Heart left ventricle (tissue), 16 donors: ENCODE measurements at regions not wholly inside any gene's neighbourhood (a gene's known extent, or its start where the extent isn't known, plus 50 kb on each side); places are given as distances from the start of the nearest gene placed in this dataset.

Experiments used
- ATAC-seq, 4 donors: fragments of 200-7000 bp; cut with Tn5 transposase; one replicate each; pipeline ENCODE4 v1.9.1; 2020 to 2022; ENCODE audit warnings: moderate library complexity in 4 of 4, mild to moderate bottlenecking in 3 of 4, moderate number of reproducible peaks in 1 of 4
- DNase-seq, 5 donors: peaks; one replicate each; pipeline ENCODE4 v3.0.0-alpha.2; 2020
- H3K27ac ChIP-seq, 12 donors: fragments of 200-600 bp; sonication (generic) in 4 of 12; one replicate each; pipeline versions ENCODE4 v1.5.0 to v1.8.0; 2016 to 2022; ENCODE audit warnings: mild to moderate bottlenecking in 2 of 12
- H3K27me3 ChIP-seq, 9 donors: fragments of 200-600 bp; sonication (generic) in 2 of 9; one replicate each; pipeline versions ENCODE4 v1.5.1 to v1.8.0; 2016 to 2022; ENCODE audit warnings: mild to moderate bottlenecking in 3 of 9
- H3K36me3 ChIP-seq, 9 donors: fragments of 200-600 bp; sonication (generic) in 2 of 9; one replicate each; pipeline versions ENCODE4 v1.5.0 to v1.8.0; 2018 to 2022; ENCODE audit warnings: mild to moderate bottlenecking in 2 of 9
- H3K4me1 ChIP-seq, 12 donors: fragments of 200-600 bp; sonication (generic) in 4 of 12; one replicate each; pipeline versions ENCODE4 v1.5.0 to v1.8.0; 2016 to 2022; ENCODE audit warnings: mild to moderate bottlenecking in 3 of 12
- H3K4me3 ChIP-seq, 12 donors: fragments of 200-600 bp; sonication (generic) in 4 of 12; one replicate each; pipeline versions ENCODE4 v1.5.0 to v1.8.0; 2017 to 2022; ENCODE audit warnings: mild to moderate bottlenecking in 9 of 12, moderate library complexity in 4 of 12
- H3K9me3 ChIP-seq, 12 donors: fragments of 200-600 bp; sonication (generic) in 4 of 12; one replicate each; pipeline versions ENCODE4 v1.5.0 to v1.8.0; 2016 to 2022; ENCODE audit warnings: mild to moderate bottlenecking in 1 of 12
- POLR2A ChIP-seq, 2 donors: fragments of 450-650 bp; IDR thresholded peaks; one replicate each; pipeline ENCODE4 v1.6.1; 2017; ENCODE audit warnings: antibody characterized with exemption in 2 of 2, mild to moderate bottlenecking in 2 of 2, moderate library complexity in 2 of 2
- WGBS, 4 donors: extraction: QIAGEN DNeasy Blood & Tissue Kit in 2 of 4; methylation state at CpG; one replicate each; pipeline versions ENCODE4 v1.1.5 to v1.1.7; 2013 to 2018; 5-methylcytosine and 5-hydroxymethylcytosine counted together
- intact Hi-C, 10 donors: fragments of 100-400 bp; cut with DNase I; formaldehyde crosslinking; loops; one replicate each; pipeline versions ENCODE4 v1.11.1 to v1.14.2; 2022
- TF ChIP-seq, protein P1 (sequence below), 12 donors: fragments of 200-600 bp; sonication (generic) in 4 of 12; IDR thresholded peaks; one replicate each; pipeline versions ENCODE4 v1.5.0 to v1.8.0; 2018 to 2022; ENCODE audit warnings: antibody characterized with exemption in 12 of 12, mild to moderate bottlenecking in 5 of 12
- donor health status: ischemic (EF 13 %, LVEDD 7.1; RV severe dilation, severe dysfunction).
- donor health status: healthy with polysubstance abuse.
- donor health status: DM: no; HTN: yes; CAD: no.
- donor health status: DM: no; HTN: no; CAD: no.
- donor health status: ischemic (EF 25% LVEDD 6.9; RV normal size, moderate dysfunction).
- donor health status: ischemic (EF 25% LVEDD 5.7; RV mildly dilated, moderate dysfunction).
- donor health status: healthy.
- donor health status: DM: yes; HTN: yes; CAD: no.
- donor health status: ischemic (EF 35%, LVEDD 5.7; RV mildly dilated, moderate dysfunction).
- donor health status: nonischemic (EF 11% LVEDD 7.7; RV severe dilation, severe dysfunction).
- donor health status: DM: yes; HTN: yes; CAD: no.
- donor health status: PGD.
- donor health status: ischemic (EF 29% LVEDD 5.4; RV normal size, mild dysfunction).
- donor health status: nonischemic (EF 23%, LVEDD 6.1; RV moderate dilation, normal function).

DNA sequence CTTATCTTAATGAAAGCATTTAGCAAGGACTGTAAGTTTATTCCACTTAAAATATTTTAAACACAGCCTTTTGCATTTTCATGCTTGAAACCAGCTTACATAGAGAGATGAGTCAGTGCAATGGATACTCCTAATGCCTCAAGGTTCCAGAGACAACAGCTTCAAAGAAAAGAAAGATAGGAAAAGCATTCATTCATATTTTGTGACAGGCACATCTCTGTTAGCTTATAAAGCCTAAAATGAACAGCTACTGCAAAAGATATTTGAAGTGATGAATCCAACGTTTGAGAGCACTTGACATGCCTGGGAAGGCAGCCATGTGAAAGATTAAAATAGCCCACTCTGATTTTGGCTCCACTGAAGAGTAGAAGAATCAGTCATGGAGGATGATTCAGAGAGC lies 814.5 kb downstream of the RPS29 start:
- Histone ChIP-seq H3K4me3 (no peak overlapping the region), H3K4me1 (peaks cover 0 to 8% (median 0%) of the 10 kb centered on the region in 12 donors), H3K27ac (peak overlapping the region in 10 of 12 donors; percentile 0 to 70 (median 50)), H3K36me3 (no peaks in the 10 kb centered on the region), H3K9me3 (peaks cover 0 to 27% (median 0%) of the 10 kb centered on the region in 12 donors), H3K27me3 (no peaks in the 10 kb centered on the region)
- TF ChIP-seq, protein P1, sequence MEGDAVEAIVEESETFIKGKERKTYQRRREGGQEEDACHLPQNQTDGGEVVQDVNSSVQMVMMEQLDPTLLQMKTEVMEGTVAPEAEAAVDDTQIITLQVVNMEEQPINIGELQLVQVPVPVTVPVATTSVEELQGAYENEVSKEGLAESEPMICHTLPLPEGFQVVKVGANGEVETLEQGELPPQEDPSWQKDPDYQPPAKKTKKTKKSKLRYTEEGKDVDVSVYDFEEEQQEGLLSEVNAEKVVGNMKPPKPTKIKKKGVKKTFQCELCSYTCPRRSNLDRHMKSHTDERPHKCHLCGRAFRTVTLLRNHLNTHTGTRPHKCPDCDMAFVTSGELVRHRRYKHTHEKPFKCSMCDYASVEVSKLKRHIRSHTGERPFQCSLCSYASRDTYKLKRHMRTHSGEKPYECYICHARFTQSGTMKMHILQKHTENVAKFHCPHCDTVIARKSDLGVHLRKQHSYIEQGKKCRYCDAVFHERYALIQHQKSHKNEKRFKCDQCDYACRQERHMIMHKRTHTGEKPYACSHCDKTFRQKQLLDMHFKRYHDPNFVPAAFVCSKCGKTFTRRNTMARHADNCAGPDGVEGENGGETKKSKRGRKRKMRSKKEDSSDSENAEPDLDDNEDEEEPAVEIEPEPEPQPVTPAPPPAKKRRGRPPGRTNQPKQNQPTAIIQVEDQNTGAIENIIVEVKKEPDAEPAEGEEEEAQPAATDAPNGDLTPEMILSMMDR (IDR thresholded peaks at IDR 0.05): no peak
- TF ChIP-seq POLR2A (IDR thresholded peaks at IDR 0.05): no peak
- intact Hi-C loops: no loop called here
- ATAC-seq: peak; percentile 90 to 95 (median 94)
- 5 to 21% (median 8%) methylated on average over 1 of the region's 1 CpG for WGBS, 4 donors
- peak in 4 of 5 donors; percentile 30 to 51 (median 39) for DNase-seq

DNA sequence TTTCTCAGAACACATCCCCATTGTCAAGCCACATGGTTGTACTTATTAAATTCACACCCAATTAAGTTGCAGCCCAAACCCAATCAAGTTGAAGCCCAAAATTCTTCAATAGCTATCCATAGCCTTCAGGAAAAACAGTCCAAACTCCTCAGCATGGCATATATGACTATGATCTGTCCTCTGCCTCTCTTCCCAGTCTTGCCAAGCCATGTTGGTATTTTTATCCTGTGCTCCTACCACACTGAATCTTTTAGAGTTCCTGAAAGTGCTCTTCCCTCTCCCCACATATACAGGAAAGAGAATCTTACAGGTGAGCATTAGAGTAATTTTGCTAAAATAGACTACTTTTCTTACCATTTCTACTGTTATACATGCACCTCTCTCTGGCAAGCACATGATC lies 834.9 kb downstream of the RPS29 start:
- H3K27ac ChIP-seq: no peak overlapping the region
- TF ChIP-seq, protein P1 (IDR thresholded peaks at IDR 0.05): no peak
- no peak for TF ChIP-seq POLR2A (IDR thresholded peaks at IDR 0.05)
- DNase-seq (no peak), ATAC-seq (peak in 2 of 4 donors; percentile 34 to 54)
- H3K9me3 ChIP-seq: peaks cover 0 to 17% (median 0%) of the 10 kb centered on the region in 12 donors
- peaks cover 0 to 16% (median 5%) of the 10 kb centered on the region in 12 donors for H3K4me1 ChIP-seq
- no peak overlapping the region for H3K4me3 ChIP-seq
- no peaks in the 10 kb centered on the region for H3K36me3 ChIP-seq
- H3K27me3 ChIP-seq: no peaks in the 10 kb centered on the region
- intact Hi-C loops: no loop called here

DNA sequence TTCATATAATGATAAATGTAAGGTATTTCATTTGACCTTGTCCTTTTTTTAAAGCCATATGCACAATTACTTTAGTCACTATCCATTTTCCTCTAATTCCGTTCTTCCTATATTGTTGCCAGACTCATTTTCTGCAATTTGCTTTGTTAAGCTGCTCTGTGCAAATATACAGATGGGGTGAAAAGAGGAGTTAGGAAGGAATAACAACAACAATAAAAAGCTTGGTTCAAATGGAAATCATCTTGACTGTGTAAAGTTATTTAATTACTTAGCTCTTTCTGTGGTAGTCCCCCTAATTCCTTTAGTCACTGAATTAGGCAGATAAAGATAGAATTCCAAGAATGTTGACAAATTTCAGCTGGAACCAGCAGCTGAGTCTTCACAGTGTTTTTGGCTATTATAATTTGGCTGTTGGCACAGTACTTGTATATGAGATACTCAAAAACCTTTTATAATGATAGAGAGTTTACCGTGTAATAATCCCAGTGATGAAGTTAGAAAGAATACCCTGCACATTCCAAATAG lies 838.0 kb downstream of the RPS29 start:
- H3K27ac ChIP-seq: peak overlapping the region in 6 of 12 donors; percentile 9 to 57 (median 20)
- intact Hi-C loops: no loop called here
- H3K4me1 ChIP-seq: peaks cover 0 to 16% (median 6%) of the 10 kb centered on the region in 12 donors
- no peak for TF ChIP-seq POLR2A (IDR thresholded peaks at IDR 0.05)
- TF ChIP-seq, protein P1 (IDR thresholded peaks at IDR 0.05): no peak
- 52 to 56% (median 54%) methylated on average over 2 of the region's 2 CpGs for WGBS, 4 donors
- H3K4me3 ChIP-seq: no peak overlapping the region
- ATAC-seq (no peak), DNase-seq (no peak)
- H3K9me3 ChIP-seq: no peaks in the 10 kb centered on the region
- no peaks in the 10 kb centered on the region for H3K36me3 ChIP-seq
- H3K27me3 ChIP-seq: no peaks in the 10 kb centered on the region

DNA sequence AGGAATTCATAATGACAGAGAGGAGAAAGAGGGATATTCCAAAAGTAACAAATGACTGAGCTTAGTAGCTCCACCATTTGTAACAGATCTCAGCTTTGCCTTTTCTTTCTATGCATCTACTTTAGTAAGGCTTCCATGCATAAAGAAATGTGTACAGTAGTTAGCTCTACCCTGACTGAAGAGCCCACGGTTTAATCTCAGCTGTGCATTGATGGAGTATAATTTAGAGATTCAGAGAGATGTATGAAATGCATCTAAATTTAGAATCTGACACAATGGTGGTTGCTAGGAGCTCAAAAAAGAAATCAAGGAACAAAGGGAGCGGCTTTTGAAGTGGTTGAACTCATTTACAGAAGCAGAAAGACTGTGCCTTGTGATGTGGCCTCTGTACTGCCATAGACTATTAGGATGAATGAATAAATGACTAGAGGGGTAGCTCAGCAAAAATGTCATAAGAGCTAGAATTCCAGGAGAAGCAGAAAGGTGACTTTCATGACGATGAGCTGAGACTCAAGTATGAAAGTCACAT lies 838.6 kb downstream of the RPS29 start:
- Histone ChIP-seq H3K9me3 (no peaks in the 10 kb centered on the region), H3K27ac (peak overlapping the region in 6 of 12 donors; percentile 9 to 57 (median 20)), H3K4me3 (no peak overlapping the region), H3K4me1 (peaks cover 0 to 16% (median 6%) of the 10 kb centered on the region in 12 donors), H3K36me3 (no peaks in the 10 kb centered on the region), H3K27me3 (no peaks in the 10 kb centered on the region)
- intact Hi-C loops: no loop called here
- no peak for DNase-seq
- 29 to 36% (median 33%) methylated on average over 3 of the region's 3 CpGs for WGBS, 4 donors
- TF ChIP-seq, protein P1 (IDR thresholded peaks at IDR 0.05): no peak
- TF ChIP-seq POLR2A (IDR thresholded peaks at IDR 0.05): no peak
- peak; percentile 88 to 92 (median 91) for ATAC-seq
